DOHH2 (cell line): ENCODE measurements at regions not wholly inside any gene's neighbourhood (a gene's known extent, or its start where the extent isn't known, plus 50 kb on each side); places are given as distances from the start of the nearest gene placed in this dataset.

Experiments
- H3F3A ChIP-seq: fragments of 200-600 bp; sonication (generic), shearing (Covaris generic); 2 replicates; pipeline ENCODE4 v1.6.0; 2016; ENCODE audit warnings: antibody characterized with exemption, mild to moderate bottlenecking; ENCODE audit not compliant: control insufficient read depth, insufficient read depth
- H3K27ac ChIP-seq: fragments of 200-600 bp; sonication (generic); 2 replicates; pipeline ENCODE4 v1.5.1; 2014; ENCODE audit warnings: low read depth, mild to moderate bottlenecking, low read length, moderate library complexity
- H3K27me3 ChIP-seq: fragments of 200-600 bp; sonication (generic); 2 replicates; pipeline ENCODE4 v1.6.1; 2014; ENCODE audit warnings: mild to moderate bottlenecking, low read length, mixed read lengths; ENCODE audit not compliant: control insufficient read depth
- H3K36me3 ChIP-seq: fragments of 200-600 bp; sonication (generic); 2 replicates; pipeline ENCODE4 v1.6.1; 2014; ENCODE audit warnings: mild to moderate bottlenecking, low read length, moderate library complexity, mixed read lengths; ENCODE audit not compliant: control insufficient read depth
- H3K4me1 ChIP-seq: fragments of 200-600 bp; sonication (generic); 2 replicates; pipeline ENCODE4 v1.6.1; 2014; ENCODE audit warnings: mild to moderate bottlenecking, low read length, mixed read lengths; ENCODE audit not compliant: control insufficient read depth
- H3K4me2 ChIP-seq: fragments of 200-600 bp; sonication (generic); 2 replicates; pipeline ENCODE4 v1.6.0; 2014; ENCODE audit warnings: mild to moderate bottlenecking, low read length, moderate library complexity
- H3K4me3 ChIP-seq: fragments of 200-600 bp; sonication (generic); 2 replicates; pipeline ENCODE4 v1.5.1; 2014; ENCODE audit warnings: mild to moderate bottlenecking, low read length, mixed read lengths
- H3K79me2 ChIP-seq: fragments of 200-600 bp; sonication (generic); 2 replicates; pipeline ENCODE4 v1.6.1; 2014; ENCODE audit warnings: mild to moderate bottlenecking, low read length, mixed read lengths; ENCODE audit not compliant: control insufficient read depth
- H3K9me2 ChIP-seq: fragments of 200-600 bp; sonication (generic); replicated peaks from 2 replicates; pipeline ENCODE4 v1.6.1; 2014; ENCODE audit warnings: mild to moderate bottlenecking, low read length, mixed read lengths; ENCODE audit not compliant: control insufficient read depth
- H3K9me3 ChIP-seq: fragments of 200-600 bp; sonication (generic); 2 replicates; pipeline ENCODE4 v1.6.1; 2014; ENCODE audit warnings: antibody characterized with exemption, low read length, mixed read lengths; ENCODE audit not compliant: control insufficient read depth, insufficient read depth
- H4K20me1 ChIP-seq: fragments of 200-600 bp; sonication (generic); 2 replicates; pipeline ENCODE4 v1.6.0; 2014; ENCODE audit warnings: low read depth, mild to moderate bottlenecking, antibody characterized with exemption, low read length, moderate library complexity; ENCODE audit not compliant: control insufficient read depth, insufficient read depth
- EZH2phosphoT487 ChIP-seq: fragments of 200-600 bp; sonication (generic); IDR thresholded peaks from 2 replicates; pipeline ENCODE4 v1.6.1; 2017; ENCODE audit warnings: borderline replicate concordance, mild to moderate bottlenecking, antibody characterized with exemption, low read length, moderate library complexity, mixed read lengths
- TF ChIP-seq, protein P1 (sequence below): fragments of 200-600 bp; sonication (generic); IDR thresholded peaks from one replicate; pipeline ENCODE4 v1.5.1; 2014; ENCODE audit warnings: antibody characterized with exemption, mild to moderate bottlenecking, low read depth, low read length; ENCODE audit not compliant: poor library complexity, severe bottlenecking

DNA sequence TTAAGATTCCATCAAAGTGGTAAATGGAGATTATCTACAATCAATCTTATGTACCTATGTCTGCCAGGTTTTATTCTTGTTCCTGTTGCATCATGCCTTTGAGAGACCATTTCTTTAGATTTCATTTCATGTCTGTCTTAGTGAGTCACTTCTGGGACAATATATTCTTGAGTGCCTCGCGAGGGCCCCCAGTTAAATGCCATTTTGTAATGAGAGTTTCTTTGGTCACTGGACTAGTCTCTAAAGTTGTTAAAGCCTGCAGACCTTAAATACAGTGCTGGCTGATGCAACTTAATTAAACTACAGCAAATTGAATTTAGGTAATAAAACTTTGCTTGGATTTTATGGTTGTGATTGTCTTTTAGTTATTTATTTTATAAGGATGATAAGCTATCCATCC lies 87.2 kb upstream of the PITX2 start:
- Histone ChIP-seq H3K9me2 (no peaks in the 10 kb centered on the region), H3K4me2 (no peak overlapping the region), H3K27me3 (no peaks in the 10 kb centered on the region), H3K79me2 (no peaks in the 10 kb centered on the region), H3K4me1 (peaks cover 27% of the 10 kb centered on the region), H3K27ac (no peak overlapping the region), H3K36me3 (peaks cover 15% of the 10 kb centered on the region; the same call in 1 of the 2 replicates), H3F3A (peaks cover 6% of the 10 kb centered on the region), H4K20me1 (no peaks in the 10 kb centered on the region), H3K4me3 (no peak overlapping the region), H3K9me3 (peaks cover 10% of the 10 kb centered on the region)
- TF ChIP-seq, protein P1, sequence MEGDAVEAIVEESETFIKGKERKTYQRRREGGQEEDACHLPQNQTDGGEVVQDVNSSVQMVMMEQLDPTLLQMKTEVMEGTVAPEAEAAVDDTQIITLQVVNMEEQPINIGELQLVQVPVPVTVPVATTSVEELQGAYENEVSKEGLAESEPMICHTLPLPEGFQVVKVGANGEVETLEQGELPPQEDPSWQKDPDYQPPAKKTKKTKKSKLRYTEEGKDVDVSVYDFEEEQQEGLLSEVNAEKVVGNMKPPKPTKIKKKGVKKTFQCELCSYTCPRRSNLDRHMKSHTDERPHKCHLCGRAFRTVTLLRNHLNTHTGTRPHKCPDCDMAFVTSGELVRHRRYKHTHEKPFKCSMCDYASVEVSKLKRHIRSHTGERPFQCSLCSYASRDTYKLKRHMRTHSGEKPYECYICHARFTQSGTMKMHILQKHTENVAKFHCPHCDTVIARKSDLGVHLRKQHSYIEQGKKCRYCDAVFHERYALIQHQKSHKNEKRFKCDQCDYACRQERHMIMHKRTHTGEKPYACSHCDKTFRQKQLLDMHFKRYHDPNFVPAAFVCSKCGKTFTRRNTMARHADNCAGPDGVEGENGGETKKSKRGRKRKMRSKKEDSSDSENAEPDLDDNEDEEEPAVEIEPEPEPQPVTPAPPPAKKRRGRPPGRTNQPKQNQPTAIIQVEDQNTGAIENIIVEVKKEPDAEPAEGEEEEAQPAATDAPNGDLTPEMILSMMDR: no peak
- TF ChIP-seq EZH2phosphoT487: no peak

GRCh38 chr4:110712486-110712885 lies 89.6 kb upstream of the PITX2 start:
- Histone ChIP-seq H3F3A (no peaks in the 10 kb centered on the region), H3K9me3 (no peaks in the 10 kb centered on the region)
- TF ChIP-seq, protein P1: no peak
- no peak for TF ChIP-seq EZH2phosphoT487

DNA sequence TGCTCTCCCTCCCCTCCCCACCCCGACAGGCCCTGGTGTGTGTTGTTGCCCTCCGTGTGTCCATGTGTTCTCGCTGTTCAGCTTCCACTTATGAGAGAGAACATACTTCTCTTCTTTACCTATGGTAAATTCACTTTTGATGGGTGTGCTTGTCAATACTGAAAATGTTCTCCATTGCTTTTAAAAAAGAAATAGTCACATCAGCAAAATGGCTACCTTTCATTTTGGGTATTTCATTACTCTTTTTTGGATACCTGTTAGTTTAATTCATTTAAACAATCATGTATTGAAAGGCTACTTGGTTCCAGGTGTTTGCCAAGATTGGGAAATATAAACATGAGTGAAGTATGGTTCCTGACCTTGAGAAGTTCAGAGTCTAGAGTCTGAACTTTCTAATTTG lies 107.4 kb upstream of the PITX2 start:
- H3K9me3 ChIP-seq: no peaks in the 10 kb centered on the region
- H3K4me3 ChIP-seq: no peak overlapping the region
- TF ChIP-seq, protein P1: no peak
- TF ChIP-seq EZH2phosphoT487: no peak
- H3K36me3 ChIP-seq: no peaks in the 10 kb centered on the region
- no peak overlapping the region for H3K4me2 ChIP-seq
- no peaks in the 10 kb centered on the region for H3F3A ChIP-seq
- no peaks in the 10 kb centered on the region for H4K20me1 ChIP-seq
- H3K27me3 ChIP-seq: no peaks in the 10 kb centered on the region
- H3K79me2 ChIP-seq: no peaks in the 10 kb centered on the region
- H3K4me1 ChIP-seq: peaks cover 7% of the 10 kb centered on the region
- H3K27ac ChIP-seq: no peak overlapping the region
- no peaks in the 10 kb centered on the region for H3K9me2 ChIP-seq

More at GRCh38 chr4:110712486-110712885, 89.6 kb upstream of the PITX2 start:
- H3K4me3 ChIP-seq: no peak overlapping the region
- H4K20me1 ChIP-seq: no peaks in the 10 kb centered on the region
- no peak overlapping the region for H3K27ac ChIP-seq
- no peaks in the 10 kb centered on the region for H3K27me3 ChIP-seq
- no peaks in the 10 kb centered on the region for H3K79me2 ChIP-seq
- no peak overlapping the region for H3K4me2 ChIP-seq
- H3K9me2 ChIP-seq: no peaks in the 10 kb centered on the region
- H3K36me3 ChIP-seq: peaks cover 3% of the 10 kb centered on the region; the same call in 1 of the 2 replicates
- peaks cover 7% of the 10 kb centered on the region for H3K4me1 ChIP-seq
